ENCODE measurements at regions not wholly inside any gene's neighbourhood (a gene's known extent, or its start where the extent isn't known, plus 50 kb on each side); places are given as distances from the start of the nearest gene placed in this dataset.

GRCh38 chr1:47545912-47546483 lies 108.2 kb downstream of the FOXD2 start:
- no peak for DNase-seq (ENCODE audit: low read depth)
- TF ChIP-seq, protein P1, sequence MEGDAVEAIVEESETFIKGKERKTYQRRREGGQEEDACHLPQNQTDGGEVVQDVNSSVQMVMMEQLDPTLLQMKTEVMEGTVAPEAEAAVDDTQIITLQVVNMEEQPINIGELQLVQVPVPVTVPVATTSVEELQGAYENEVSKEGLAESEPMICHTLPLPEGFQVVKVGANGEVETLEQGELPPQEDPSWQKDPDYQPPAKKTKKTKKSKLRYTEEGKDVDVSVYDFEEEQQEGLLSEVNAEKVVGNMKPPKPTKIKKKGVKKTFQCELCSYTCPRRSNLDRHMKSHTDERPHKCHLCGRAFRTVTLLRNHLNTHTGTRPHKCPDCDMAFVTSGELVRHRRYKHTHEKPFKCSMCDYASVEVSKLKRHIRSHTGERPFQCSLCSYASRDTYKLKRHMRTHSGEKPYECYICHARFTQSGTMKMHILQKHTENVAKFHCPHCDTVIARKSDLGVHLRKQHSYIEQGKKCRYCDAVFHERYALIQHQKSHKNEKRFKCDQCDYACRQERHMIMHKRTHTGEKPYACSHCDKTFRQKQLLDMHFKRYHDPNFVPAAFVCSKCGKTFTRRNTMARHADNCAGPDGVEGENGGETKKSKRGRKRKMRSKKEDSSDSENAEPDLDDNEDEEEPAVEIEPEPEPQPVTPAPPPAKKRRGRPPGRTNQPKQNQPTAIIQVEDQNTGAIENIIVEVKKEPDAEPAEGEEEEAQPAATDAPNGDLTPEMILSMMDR (IDR thresholded peaks at IDR 0.05; ENCODE audit: low read length, missing control alignments): no peak
- no peak overlapping the region for H3K4me3 ChIP-seq (replicated peaks; ENCODE audit: low read depth, low read length)

DNA sequence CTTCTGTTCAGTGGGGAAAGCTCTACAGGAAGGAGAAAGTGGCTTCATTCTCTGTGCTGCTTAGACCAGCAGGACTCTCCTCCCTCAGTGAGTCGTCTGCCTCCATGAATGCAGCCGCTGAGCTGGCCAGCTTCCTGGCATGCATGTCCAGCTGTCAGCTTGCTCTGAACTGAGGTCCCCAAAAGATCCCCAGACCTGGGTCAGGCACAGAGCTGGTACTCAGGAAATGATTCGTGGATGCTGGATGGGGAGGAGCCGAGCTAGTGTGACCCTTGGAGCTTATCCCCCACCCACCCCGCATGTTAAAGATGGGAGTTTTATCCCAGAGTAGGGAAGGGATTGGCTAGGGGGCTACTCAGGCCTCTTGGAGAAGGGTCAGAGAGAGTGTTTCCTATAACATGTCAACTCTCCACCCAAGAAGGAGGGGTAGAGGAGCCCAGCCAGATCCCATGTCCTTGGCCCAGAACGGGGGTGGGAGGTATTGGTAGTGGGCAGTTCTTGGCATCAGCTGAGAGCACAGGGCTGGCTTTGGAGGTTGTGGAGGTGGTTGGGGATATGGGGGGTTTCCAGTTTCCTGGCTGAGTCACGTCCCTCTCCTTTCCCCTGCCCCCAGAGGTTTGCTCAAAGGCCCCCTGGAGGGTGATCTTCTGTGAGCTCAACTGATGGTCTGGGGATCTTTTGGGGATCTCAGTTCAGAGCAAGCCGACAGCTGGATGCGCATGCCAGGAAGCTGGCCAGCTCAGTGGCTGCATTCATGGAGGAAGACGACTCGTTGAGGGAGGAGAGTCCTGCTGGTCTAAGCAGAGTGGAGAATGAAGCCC lies 110.1 kb downstream of the FOXD2 start:
- DNase-seq (ENCODE audit: low read depth): no peak
- TF ChIP-seq, protein P1 (IDR thresholded peaks at IDR 0.05; ENCODE audit: low read length, missing control alignments): no peak

GRCh38 chr1:47548637-47549036 lies 110.8 kb downstream of the FOXD2 start:
- no peak overlapping the region for H3K4me3 ChIP-seq (replicated peaks; ENCODE audit: low read depth, low read length)
- TF ChIP-seq, protein P1 (IDR thresholded peaks at IDR 0.05; ENCODE audit: low read length, missing control alignments): no peak
- DNase-seq (ENCODE audit: low read depth): no peak

More for the DNA sequence above, 110.1 kb downstream of the FOXD2 start:
- no peak overlapping the region for H3K4me3 ChIP-seq (replicated peaks; ENCODE audit: low read depth, low read length)

DNA sequence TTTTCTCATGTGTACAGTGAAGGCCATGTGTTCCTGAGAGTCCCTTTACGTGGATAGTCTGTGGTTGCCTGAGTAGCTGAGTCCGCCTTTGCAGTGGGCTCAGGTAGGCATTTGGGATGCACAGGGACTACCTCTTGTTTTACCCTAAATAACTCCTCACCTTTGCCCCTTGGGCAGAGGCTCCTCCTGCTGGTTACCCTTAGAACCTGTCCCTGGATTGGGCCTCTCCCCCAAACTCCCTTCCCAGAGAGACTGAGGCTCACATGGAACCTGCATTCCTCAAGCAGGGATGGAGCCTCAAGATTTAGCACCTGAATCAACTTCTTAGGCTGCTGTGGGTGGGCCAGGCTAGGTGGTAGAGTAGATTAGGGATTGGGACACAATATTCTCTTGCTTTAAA lies 111.7 kb downstream of the FOXD2 start:
- TF ChIP-seq, protein P1 (IDR thresholded peaks at IDR 0.05; ENCODE audit: low read length, missing control alignments): no peak
- no peak for DNase-seq (ENCODE audit: low read depth)
- H3K4me3 ChIP-seq (replicated peaks; ENCODE audit: low read depth, low read length): no peak overlapping the region

DNA sequence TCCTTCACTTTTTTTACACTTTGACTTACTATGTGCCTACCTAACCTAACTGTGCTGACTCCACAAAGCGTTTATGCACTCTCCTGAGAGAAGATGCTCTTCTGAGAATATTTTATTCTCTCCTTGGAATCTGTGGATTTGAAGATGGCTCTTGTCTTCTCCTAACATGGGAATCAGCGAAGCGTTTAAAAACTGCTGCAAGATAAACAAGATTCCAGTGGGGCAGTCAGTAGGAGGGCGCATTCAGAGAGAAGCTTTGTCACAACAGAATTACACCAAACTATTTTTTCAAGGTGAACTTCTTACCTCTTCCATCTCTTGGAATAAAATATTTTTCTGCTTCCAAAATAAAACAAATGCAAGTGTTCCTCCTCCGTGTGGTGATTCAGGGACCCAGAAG lies 113.1 kb downstream of the FOXD2 start:
- H3K4me3 ChIP-seq (replicated peaks; ENCODE audit: low read depth, low read length): no peak overlapping the region
- TF ChIP-seq, protein P1 (IDR thresholded peaks at IDR 0.05; ENCODE audit: low read length, missing control alignments): no peak
- DNase-seq (ENCODE audit: low read depth): no peak

- no peak overlapping the region for H3K4me3 ChIP-seq (replicated peaks; ENCODE audit: low read depth, low read length)
- TF ChIP-seq, protein P1 (IDR thresholded peaks at IDR 0.05; ENCODE audit: low read length, missing control alignments): no peak
- DNase-seq (ENCODE audit: low read depth): no peak
Observed at GRCh38 chr1:47551971-47552528, 114.2 kb downstream of the FOXD2 start.

Measured in fibroblast of pulmonary artery (primary cell).